CD1c-positive myeloid dendritic cell (primary cell): ENCODE measurements at regions not wholly inside any gene's neighbourhood (a gene's known extent, or its start where the extent isn't known, plus 50 kb on each side); places are given as distances from the start of the nearest gene placed in this dataset.
A peak's percentile ranks its signal among the peaks of the same experiment; 100 is the strongest.

Experiments
- DNase-seq: peaks from one replicate; pipeline ENCODE4 v3.0.0-alpha.2; 2016; ENCODE audit errors: extremely low spot score

DNA sequence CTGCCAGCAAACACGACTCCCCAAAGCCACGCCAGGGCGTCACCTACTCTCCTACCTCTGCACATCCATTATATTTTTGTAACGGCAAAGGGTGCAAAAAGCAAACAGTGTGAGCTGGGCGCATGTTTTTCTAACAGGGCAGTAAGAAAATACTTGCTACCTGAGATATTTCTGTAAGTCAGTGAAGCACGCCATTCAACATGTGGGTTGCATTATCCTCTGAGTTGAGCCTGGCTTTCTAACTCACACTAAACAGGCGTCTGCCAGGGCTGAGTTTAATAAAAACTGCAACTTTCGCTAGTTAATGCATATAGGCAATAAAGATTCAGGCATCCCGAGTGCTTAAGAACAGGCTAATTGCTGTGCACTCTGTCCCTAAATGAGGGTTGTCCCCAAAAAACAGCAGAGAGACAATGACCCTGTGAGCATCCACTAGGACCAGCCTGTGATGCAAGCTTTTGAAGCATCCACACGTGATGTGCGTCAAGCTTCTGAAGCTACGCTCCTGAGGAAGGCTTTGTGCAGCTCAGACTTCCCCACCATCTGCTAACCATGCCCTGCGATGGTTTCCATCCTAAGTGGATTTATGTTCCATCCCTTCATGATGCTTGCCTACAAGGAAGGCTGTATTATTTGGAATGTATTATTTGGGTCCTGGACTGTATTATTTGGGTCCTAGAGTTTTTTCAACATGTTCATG, 70.0 kb upstream of the SIM2 start:
- no peak for DNase-seq

GRCh38 chr21:36630485-36631206, 68.3 kb upstream of the SIM2 start:
- DNase-seq = peak; percentile 57

- peak; percentile 13 for DNase-seq
These were observed 62.9 kb upstream of the SIM2 start for GRCh38 chr21:36636016-36636415.

- DNase-seq = no peak
These were observed 62.5 kb upstream of the SIM2 start for GRCh38 chr21:36636439-36636838.

DNA sequence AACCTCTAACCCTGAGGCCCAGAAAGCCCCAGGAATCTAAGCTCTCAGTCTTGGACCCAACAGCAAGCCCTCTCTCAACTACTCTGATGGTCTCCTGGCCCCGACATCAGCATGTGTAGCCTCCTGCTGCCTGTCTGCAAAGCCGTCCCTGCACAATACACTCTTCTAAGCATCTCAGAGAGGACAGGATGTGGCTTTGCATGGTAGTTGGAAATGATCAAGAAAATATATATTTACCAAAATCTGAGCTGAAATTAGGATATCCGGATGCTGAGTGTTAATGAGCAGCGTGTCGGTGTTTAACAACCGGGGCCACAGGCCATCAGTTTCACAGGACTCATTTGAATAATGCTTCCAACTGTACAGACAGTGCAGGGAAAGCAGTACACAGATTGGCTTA, 59.1 kb upstream of the SIM2 start:
- DNase-seq = no peak

- DNase-seq = no peak
These were observed 58.7 kb upstream of the SIM2 start for GRCh38 chr21:36640174-36640720.

DNA sequence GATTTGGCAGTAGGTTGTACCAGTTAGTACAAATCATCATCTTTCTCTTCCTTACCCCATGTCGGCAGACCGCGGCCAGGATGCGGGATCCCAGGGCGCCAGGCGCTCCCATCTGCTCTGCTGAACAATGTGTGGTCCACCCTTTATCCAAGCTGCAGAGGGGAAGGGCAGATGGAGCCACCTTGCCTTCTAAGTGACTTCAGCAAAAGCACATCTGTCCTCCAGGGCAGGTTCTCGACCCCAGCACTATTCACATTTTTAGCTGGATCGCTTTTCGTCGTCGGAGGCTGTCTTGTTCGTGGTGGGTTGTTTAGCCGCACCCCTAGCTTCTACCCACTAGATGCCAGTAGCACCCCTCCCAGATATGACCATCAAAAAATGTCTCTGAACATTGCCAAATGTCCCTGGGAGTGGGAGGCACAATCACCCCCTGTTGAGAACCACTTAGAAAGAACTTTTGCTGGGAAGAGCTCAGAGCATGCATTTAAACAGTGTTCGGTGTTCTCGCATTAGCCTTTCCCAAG, 58.1 kb upstream of the SIM2 start:
- no peak for DNase-seq

GRCh38 chr21:36641346-36641745, 57.6 kb upstream of the SIM2 start:
- no peak for DNase-seq

GRCh38 chr21:36641886-36642285, 57.0 kb upstream of the SIM2 start:
- no peak for DNase-seq

DNA sequence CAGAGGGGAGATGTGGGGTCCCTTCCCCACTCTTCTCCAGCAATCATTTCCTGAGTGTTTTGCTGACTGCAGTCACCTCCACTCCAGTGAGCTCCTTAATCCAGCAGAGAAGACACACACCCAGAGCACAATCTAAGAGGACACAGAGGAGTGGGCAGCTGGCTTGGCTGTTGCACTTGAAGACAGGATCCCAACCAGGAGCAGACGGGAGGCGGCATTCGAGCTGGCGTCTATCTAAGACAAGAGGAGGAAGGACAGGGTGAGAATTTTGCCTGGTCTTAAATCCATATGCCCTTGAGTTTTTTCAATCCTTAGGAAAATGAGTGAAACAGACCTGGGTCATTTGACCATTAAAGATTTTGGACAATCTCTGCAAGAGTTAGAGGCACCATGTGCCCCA, 56.1 kb upstream of the SIM2 start:
- no peak for DNase-seq

DNA sequence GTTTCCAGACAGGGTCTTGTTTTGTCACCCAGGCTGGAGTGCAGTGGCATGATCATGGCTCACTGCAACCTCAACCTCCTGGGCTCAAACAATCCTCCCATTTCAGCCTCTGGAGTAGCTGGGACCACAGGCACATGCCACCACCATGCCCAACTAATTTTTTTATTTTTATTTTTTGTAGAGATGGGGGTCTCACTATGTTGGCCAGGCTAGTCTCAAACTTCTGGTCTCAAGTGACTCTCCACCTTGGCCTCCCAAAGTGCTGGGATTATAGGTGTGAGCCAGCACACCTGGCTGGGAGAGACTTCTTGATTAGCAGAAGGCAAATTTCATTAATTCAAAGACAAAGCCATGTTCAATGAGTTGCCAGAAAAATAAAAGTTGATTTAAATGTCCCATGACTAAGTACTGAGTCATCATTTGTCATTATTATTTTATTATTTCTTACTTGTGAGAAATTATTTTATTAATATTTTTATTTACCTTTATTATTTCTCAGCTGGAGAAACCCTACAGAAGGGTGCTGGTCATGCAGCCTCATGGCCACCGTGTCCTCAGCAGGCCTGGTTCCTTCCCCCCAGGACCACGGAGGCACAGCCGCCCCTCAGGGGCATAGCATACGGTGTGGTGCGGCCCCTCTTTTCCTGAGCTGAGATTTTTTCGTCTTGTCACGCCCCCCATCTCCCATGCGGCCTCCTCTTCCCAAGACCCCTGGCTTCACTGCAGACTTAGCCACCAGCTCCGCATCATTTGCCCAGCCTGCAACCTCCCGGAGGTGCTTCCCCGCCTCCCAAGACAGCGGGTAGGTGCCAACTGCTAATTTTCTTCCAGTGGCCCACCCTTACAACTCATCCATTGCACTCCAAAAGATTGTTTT, 55.3 kb upstream of the SIM2 start:
- no peak for DNase-seq

GRCh38 chr21:36646011-36646410, 52.9 kb upstream of the SIM2 start:
- DNase-seq = no peak

- no peak for DNase-seq
These were observed 52.3 kb upstream of the SIM2 start for GRCh38 chr21:36646645-36647044.

- DNase-seq = no peak
These were observed 51.4 kb upstream of the SIM2 start for GRCh38 chr21:36647279-36648093.
